ENCODE measurements at regions not wholly inside any gene's neighbourhood (a gene's known extent, or its start where the extent isn't known, plus 50 kb on each side); places are given as distances from the start of the nearest gene placed in this dataset.

- TF ChIP-seq CTCF (IDR thresholded peaks at IDR 0.05), result no peak
- ChIA-PET POLR2A (no interaction called here), CTCF (interaction anchor here (0.6 to 3.0 kb wide), 7 partner anchors 39 to 358 kb away, joined by 3 to 18 read pairs (median 3); no protein-coding TSS in a partner anchor)
- Mint-ChIP-seq H3K27ac (no peak overlapping the region), H3K4me3 (no peak overlapping the region), H3K4me1 (ENCODE audit: low read depth) (peaks cover 4% of the 10 kb centered on the region), H3K27me3 (no peaks in the 10 kb centered on the region), H3K36me3 (ENCODE audit: low read depth) (no peaks in the 10 kb centered on the region), H3K9me3 (no peaks in the 10 kb centered on the region)
- DNase-seq, result no peak
- intact Hi-C loops (cut with micrococcal nuclease), result loop anchor here (10.0 kb wide), 1 partner anchor 353 kb away; no protein-coding TSS in a partner anchor
- ATAC-seq, result no peak
Observed at GRCh38 chr7:115218076-115218475, 296.2 kb downstream of the MDFIC start.

- intact Hi-C loops (cut with micrococcal nuclease), result loop anchor here (10.0 kb wide), 1 partner anchor 353 kb away; no protein-coding TSS in a partner anchor
- no peak for DNase-seq
- no peak for ATAC-seq
- no peaks in the 10 kb centered on the region for H3K27me3 Mint-ChIP-seq
- TF ChIP-seq CTCF (IDR thresholded peaks at IDR 0.05), result peak; percentile 28
- H3K4me1 Mint-ChIP-seq (ENCODE audit: low read depth), result peaks cover 4% of the 10 kb centered on the region
- ChIA-PET POLR2A (no interaction called here), CTCF (interaction anchor here (0.7 to 3.0 kb wide), 10 partner anchors 10 to 395 kb away, joined by 3 to 18 read pairs (median 3); no protein-coding TSS in a partner anchor)
- H3K4me3 Mint-ChIP-seq, result no peak overlapping the region
- H3K27ac Mint-ChIP-seq, result no peak overlapping the region
- no peaks in the 10 kb centered on the region for H3K9me3 Mint-ChIP-seq
- H3K36me3 Mint-ChIP-seq (ENCODE audit: low read depth), result no peaks in the 10 kb centered on the region
Observed at GRCh38 chr7:115217373-115217772, 295.5 kb downstream of the MDFIC start.

- no peak for DNase-seq
- H3K9me3 Mint-ChIP-seq, result no peaks in the 10 kb centered on the region
- CTCF ChIA-PET, result interaction anchor here (0.6 to 3.0 kb wide), 10 partner anchors 9 to 494 kb away, joined by 3 to 18 read pairs (median 3); no protein-coding TSS in a partner anchor
- H3K4me1 Mint-ChIP-seq (ENCODE audit: low read depth), result peaks cover 4% of the 10 kb centered on the region
- H3K36me3 Mint-ChIP-seq (ENCODE audit: low read depth), result no peaks in the 10 kb centered on the region
- no peak for ATAC-seq
- H3K27me3 Mint-ChIP-seq, result no peaks in the 10 kb centered on the region
- TF ChIP-seq CTCF (IDR thresholded peaks at IDR 0.05), result no peak
- no peak overlapping the region for H3K27ac Mint-ChIP-seq
- POLR2A ChIA-PET, result no interaction called here
- intact Hi-C loops (cut with micrococcal nuclease), result loop anchor here (10.0 kb wide), 1 partner anchor 352 kb away; no protein-coding TSS in a partner anchor
- no peak overlapping the region for H3K4me3 Mint-ChIP-seq
Observed at GRCh38 chr7:115216652-115217051, 294.8 kb downstream of the MDFIC start.

- ATAC-seq (no peak), DNase-seq (no peak)
- ChIA-PET CTCF (no interaction called here), POLR2A (interaction anchor here (0.6 kb wide), 1 partner anchor 1196 kb away, joined by 3 read pairs; no protein-coding TSS in a partner anchor)
- TF ChIP-seq CTCF (IDR thresholded peaks at IDR 0.05), result no peak
- no peaks in the 10 kb centered on the region for H3K4me1 Mint-ChIP-seq (ENCODE audit: low read depth)
- no peaks in the 10 kb centered on the region for H3K27me3 Mint-ChIP-seq
- H3K9me3 Mint-ChIP-seq, result peaks cover 4% of the 10 kb centered on the region
- no peaks in the 10 kb centered on the region for H3K36me3 Mint-ChIP-seq (ENCODE audit: low read depth)
- H3K27ac Mint-ChIP-seq, result no peak overlapping the region
- intact Hi-C loops (cut with micrococcal nuclease), result loop anchor here (10.0 kb wide), 1 partner anchor 346 kb away; no protein-coding TSS in a partner anchor
- H3K4me3 Mint-ChIP-seq, result no peak overlapping the region
Observed at GRCh38 chr7:115211171-115211570, 289.3 kb downstream of the MDFIC start.

- Mint-ChIP-seq H3K36me3 (ENCODE audit: low read depth) (no peaks in the 10 kb centered on the region), H3K27me3 (no peaks in the 10 kb centered on the region), H3K9me3 (peaks cover 4% of the 10 kb centered on the region), H3K4me1 (ENCODE audit: low read depth) (no peaks in the 10 kb centered on the region), H3K4me3 (no peak overlapping the region), H3K27ac (no peak overlapping the region)
- ChIA-PET CTCF (no interaction called here), POLR2A (no interaction called here)
- DNase-seq, result no peak
- TF ChIP-seq CTCF (IDR thresholded peaks at IDR 0.05), result no peak
- ATAC-seq, result no peak
- intact Hi-C loops (cut with micrococcal nuclease), result loop anchor here (10.0 kb wide), 1 partner anchor 346 kb away; no protein-coding TSS in a partner anchor
Observed at GRCh38 chr7:115210552-115210951, 288.7 kb downstream of the MDFIC start.
